AG08395 (cell line): ENCODE measurements at regions not wholly inside any gene's neighbourhood (a gene's known extent, or its start where the extent isn't known, plus 50 kb on each side); places are given as distances from the start of the nearest gene placed in this dataset.
"Not testable (repeated sequence)": the region's sequence is repeated elsewhere in the genome, so short reads cannot be mapped to it uniquely, and the experiment has no call there.

Source experiments
- DNase-seq: peaks from one replicate; pipeline ENCODE4 v3.0.0; 2012; ENCODE audit warnings: mixed read lengths, low spot score

DNA sequence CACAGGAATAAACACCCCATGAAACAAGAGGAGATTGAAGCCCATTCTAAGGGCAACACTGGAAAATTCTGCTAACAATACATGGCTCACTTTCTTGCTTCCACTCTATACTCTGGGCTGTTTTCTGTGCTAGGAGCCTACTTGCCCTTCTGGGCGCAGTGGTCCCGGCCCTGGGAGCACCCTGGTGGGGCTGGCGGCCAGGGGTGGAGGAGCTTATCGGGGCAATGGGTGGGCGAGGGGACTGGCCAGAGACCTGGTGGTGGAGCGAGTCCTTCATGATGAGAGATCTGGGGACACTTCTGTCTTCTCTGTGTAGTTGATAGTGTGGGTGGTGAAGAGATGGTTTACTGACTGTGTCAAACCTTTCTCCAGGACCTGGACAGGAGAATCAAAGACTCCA lies 1128.5 kb downstream of the TBL1XR1 start:
- no peak for DNase-seq

- no peak for DNase-seq
Measured at GRCh38 chr3:176058856-176059255, 1138.4 kb downstream of the TBL1XR1 start.

DNA sequence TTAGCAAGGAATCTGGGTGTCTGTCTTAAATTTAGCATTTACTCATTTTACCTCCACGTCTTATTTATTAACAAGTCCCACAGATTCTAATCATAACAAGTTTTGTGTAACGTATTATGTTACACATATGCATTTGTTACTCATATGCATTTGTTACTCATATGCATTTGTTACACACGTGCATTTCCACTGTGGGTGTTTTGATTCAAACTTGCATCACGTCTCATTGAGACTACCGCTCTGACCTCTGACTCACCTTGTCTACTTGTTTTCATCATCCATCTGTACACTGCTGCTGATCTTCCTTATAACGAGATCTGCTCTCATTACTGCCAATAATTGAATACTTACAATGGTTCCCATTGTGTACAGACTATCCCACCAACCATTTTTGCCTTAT lies 1141.4 kb downstream of the TBL1XR1 start:
- no peak for DNase-seq

DNA sequence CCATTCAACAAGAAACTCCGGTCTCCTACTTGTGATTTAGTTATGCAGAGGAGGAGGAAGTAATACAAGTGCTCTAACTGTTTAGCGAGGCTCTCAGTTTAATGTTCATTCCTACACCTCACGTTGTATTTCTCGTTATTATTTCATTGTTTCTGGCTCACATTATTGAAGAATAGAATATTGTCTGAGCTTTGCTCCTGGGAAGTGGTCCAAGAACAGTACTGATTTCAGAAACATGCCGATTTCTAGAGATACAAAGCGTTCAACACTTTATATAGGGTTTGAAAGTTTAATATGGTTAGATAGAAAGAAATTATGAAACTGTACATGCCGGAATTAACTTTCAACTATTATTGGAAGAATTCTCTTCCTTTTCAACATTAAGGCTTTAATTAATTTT lies 1145.5 kb downstream of the TBL1XR1 start:
- DNase-seq, result no peak

GRCh38 chr3:176046703-176047102 lies 1150.6 kb downstream of the TBL1XR1 start:
- no peak for DNase-seq

DNA sequence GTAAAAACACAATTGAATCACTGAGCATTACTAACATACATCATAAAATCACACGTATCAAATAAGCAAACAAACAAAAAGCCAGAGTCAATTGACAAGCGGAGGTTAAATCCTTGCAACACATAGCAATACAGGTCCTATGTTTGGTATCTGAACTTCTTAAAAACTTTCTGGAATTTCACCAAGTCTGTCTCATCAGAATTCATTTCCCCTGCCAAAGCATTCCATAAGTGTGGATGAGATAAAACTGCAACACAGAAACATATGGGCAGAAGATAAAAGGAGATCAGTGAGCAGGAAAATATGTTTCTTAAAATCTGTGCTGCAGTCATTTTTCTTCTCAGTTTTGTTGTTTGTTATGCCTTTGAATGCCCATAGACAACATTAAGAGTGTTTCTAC lies 1155.5 kb downstream of the TBL1XR1 start:
- DNase-seq, result no peak

DNA sequence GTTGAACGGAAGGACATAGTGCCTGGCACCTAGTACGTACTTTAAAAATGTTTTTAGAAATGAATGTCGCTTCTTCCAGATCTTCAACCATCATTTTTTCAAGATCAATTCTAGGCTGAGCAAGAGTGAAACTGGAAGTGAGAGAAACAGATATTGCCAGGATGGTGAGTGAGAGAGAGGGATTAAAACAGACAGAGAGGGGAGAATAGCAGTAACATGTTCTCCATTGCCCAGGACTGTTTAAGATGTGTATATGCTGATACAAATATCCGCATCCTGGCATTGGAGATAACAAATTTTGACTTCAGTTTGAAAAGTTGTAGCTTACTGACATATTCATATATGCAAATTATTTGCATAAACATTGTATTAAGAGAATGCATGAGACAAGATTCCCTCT lies 1156.1 kb downstream of the TBL1XR1 start:
- DNase-seq, result no peak

DNA sequence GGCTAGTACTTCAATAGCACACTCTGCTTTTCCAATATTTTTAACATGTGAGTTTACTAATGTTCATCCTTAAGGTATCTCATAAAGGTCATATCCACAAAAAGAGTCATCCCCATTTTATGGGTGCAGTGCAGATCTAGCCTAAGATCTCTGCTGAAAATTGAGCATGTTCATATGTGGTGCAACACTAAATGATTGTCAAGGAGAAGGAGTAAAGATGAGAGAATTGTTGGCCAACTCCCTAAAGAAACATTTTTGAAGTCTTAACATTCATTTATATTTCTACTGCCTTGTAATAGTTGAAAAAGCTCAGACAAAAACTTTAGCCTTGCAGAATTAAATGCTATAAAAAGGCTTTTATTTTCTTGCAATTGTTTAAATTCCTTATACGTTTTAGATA lies 1159.6 kb downstream of the TBL1XR1 start:
- no peak for DNase-seq

DNA sequence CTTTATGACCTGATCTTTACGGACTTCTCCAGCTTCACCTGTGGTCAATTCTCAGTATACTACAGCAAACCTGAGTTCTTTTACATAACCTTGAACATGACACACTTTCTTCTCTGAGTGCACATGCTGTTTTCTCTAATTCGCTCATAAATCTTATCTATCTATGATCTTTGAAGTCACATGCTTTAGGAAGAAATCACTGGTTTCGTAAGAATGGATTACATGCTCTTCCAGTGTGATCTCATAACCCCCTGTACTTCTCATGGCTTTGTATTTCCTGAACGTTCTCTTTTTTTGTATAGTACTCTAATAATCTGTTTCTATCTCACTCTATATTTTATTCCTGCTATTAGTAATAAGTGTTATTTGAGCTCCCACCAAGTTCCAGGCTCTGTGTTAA lies 1165.2 kb downstream of the TBL1XR1 start:
- no peak for DNase-seq

- DNase-seq, result not testable (repeated sequence)
Measured at GRCh38 chr3:176016203-176016602, 1157.1 kb downstream of the NAALADL2 start.

DNA sequence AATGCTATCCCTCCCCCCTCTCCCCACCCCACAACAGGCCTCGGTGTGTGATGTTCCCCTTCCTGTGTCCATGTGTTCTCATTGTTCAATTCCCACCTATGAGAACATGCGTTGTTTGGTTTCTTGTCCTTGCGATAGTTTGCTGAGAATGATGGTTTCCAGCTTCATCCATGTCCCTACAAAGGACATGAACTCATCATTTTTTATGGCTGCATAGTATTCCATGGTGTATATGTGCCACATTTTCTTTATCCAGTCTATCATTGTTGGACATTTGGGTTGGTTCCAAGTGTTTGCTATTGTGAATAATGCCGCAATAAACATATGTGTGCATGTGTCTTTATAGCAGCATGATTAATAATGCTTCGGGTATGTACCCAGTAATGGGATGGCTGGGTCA lies 1156.1 kb downstream of the NAALADL2 start:
- not testable (repeated sequence) for DNase-seq

DNA sequence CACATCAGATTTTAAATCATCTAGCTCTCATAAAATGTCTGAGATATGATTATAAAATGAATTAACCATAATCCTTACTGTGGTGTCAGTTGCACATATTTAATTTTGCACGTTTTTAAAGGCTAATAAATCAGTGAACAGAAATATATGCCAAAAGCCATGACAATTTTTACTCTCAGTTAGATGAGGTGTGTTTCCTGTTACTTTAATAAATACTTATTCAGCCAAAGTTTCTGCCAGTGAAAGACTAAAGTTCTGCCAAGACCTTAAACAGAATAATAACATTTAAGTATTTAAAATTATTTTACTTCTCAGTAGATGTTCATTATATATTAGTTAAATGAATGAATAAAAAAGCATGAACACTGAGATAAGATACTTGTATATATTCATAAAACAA lies 1150.1 kb downstream of the NAALADL2 start:
- no peak for DNase-seq

GRCh38 chr3:176005564-176005963 lies 1146.4 kb downstream of the NAALADL2 start:
- no peak for DNase-seq

DNA sequence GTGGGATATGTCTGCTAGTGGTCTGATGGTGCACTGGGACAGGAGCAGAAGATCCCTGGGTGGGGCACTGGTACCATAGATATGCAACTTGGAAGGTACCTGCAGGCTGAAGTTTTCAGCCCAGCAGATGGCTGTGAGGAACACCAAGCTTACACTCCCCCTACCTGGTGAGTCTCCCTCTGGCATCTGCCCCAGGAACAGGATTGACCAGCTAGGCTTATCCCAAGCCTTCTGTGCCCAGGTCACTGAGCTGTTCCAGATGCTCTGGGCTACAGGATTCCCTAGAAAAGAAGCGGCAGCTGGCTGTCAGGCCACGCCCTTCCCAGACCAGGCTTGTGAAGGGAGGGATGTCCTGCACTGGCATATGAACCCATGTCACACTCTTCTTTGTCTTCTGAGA lies 1130.0 kb downstream of the NAALADL2 start:
- no peak for DNase-seq

DNA sequence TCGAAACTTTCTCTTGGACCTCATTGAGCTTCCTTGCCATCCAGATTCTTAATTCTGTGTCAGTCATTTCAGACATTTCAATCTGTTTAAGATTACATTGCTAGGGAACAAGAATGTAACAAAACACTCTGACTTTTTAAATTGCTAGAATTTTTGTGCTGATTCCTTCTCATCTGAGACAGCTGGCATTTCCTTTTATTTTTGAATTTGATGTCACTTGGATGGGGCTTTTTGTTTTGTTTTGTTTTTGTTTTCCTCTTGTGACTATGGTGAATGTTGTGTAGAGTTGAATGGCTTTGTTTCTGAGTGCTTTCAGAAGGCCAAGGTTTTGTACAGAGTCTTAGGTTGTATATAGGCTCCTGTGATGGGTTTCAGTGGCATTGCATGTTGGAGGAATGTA lies 1129.3 kb downstream of the NAALADL2 start:
- DNase-seq, result no peak

DNA sequence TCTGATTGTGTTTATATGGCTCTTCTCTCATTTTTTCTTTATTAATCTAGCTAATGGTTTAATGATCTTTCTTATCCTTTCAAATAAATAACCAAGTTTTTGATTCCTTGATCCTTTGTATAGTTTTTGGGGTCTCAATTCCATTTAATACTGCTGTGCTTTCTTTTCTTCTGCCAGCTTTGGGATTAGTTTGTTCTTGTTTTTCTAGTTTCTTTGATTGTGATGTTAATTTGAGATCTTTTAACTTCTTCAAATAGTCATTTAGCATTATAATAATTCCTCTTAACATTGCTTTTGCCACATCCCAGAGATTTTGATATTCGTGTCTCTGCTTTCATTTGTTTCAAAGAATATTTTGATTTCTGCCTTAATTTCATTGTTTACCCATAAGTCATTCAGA lies 1126.6 kb downstream of the NAALADL2 start:
- DNase-seq, result no peak

- no peak for DNase-seq
Measured at GRCh38 chr3:175983379-175983778, 1124.2 kb downstream of the NAALADL2 start.

DNA sequence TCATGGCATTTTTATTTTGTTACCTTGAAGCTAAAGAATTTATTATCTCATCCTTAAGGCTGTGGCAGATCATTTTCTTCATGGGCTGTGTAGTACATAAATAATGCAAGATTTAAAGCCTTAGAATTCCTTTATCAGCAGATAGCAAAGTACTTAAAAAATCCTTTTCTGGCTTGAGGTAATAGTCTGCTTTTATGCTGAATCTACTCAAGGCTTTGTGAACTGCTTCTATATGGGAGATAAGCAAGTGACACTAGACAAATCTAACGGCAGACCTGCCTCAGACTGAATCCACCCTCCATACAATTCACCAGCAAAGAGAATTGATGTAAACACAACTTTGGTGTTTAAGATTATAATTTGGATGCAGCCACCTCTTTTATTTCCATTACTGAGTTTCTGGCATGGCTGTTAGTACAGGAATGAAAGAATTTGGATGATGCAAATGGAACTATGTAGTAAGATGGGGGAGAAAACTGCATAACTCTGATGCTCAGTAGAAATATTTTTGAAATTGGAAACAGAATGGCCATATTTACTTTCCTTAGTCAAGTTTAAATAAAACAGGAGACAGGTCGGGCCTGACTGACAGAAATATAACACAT lies 1121.5 kb downstream of the NAALADL2 start:
- peak; percentile 34 for DNase-seq

GRCh38 chr3:175977968-175978752 lies 1119.0 kb downstream of the NAALADL2 start:
- no peak for DNase-seq

- no peak for DNase-seq
Measured at GRCh38 chr3:175969456-175969855, 1110.3 kb downstream of the NAALADL2 start.

- DNase-seq, result no peak
Measured at GRCh38 chr3:175965036-175965435, 1105.9 kb downstream of the NAALADL2 start.

- DNase-seq, result no peak
Measured at GRCh38 chr3:175957427-175957826, 1098.3 kb downstream of the NAALADL2 start.

DNA sequence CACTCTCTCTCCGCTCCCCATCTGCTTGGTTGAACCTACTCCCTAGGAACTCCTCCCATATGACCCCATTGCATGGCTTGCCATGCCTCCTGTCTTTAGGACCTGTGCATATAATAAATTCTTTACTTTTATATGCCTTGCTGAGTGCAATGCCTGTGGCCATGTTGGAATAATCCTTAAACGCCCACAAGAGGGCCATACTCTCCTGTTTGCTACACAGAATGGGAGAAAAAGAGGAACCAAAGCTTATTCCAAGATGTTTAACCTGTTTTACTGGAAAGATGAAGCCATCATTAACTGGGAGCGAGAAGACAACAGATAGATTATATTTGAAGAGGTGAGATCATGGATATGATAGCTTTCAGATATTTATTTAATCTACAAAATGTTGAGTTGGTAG lies 1097.8 kb downstream of the NAALADL2 start:
- no peak for DNase-seq
